ENCODE measurements at regions not wholly inside any gene's neighbourhood (a gene's known extent, or its start where the extent isn't known, plus 50 kb on each side); places are given as distances from the start of the nearest gene placed in this dataset.

GRCh38 chr17:36885771-36886377 lies 51.4 kb upstream of the LHX1 start:
- TF ChIP-seq OSR1 (CRISPR knock-in tag; IDR thresholded peaks at IDR 0.05): no peak
- no peak for TF ChIP-seq CREB5 (CRISPR knock-in tag; IDR thresholded peaks at IDR 0.05; ENCODE audit: low read depth)
- TF ChIP-seq ZFP3 (CRISPR knock-in tag; IDR thresholded peaks at IDR 0.05): no peak
- no peak for TF ChIP-seq PATZ1 (CRISPR knock-in tag; IDR thresholded peaks at IDR 0.05; ENCODE audit: borderline replicate concordance)
- no peak for TF ChIP-seq BACH2 (CRISPR knock-in tag; IDR thresholded peaks at IDR 0.05; ENCODE audit: borderline replicate concordance)
- TF ChIP-seq ISL1 (CRISPR knock-in tag; IDR thresholded peaks at IDR 0.05): no peak
- TF ChIP-seq RARB (CRISPR knock-in tag; IDR thresholded peaks at IDR 0.05): no peak
- TF ChIP-seq ARNTL (CRISPR knock-in tag; IDR thresholded peaks at IDR 0.05; ENCODE audit: borderline replicate concordance, low read depth): no peak
